ENCODE measurements at regions not wholly inside any gene's neighbourhood (a gene's known extent, or its start where the extent isn't known, plus 50 kb on each side); places are given as distances from the start of the nearest gene placed in this dataset.

DNA sequence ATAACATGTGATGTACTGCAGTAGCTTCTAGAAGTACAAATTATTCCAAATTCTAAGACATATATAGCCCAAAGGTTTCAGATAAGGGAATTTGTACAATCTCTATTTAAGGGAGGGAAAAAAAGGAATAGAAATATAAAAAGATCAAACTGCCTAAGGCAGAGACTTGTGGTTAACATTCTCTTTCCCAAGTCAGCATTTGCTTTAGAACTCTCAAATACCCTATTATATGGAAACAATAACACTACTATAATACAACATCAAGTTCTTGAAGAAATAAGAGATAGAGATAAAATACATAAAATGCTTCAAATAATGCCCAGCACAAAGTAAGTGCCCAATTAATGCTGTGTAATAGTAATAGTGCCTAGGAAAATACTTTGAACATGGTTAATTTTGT is 123.1 kb downstream of the CRPPA start:
- Histone ChIP-seq H3K27me3 (no peaks in the 10 kb centered on the region), H3K4me2 (no peak overlapping the region), H3K4me3 (no peak overlapping the region), H3K9me3 (no peaks in the 10 kb centered on the region), H4K20me1 (no peaks in the 10 kb centered on the region), H3K27ac (no peak overlapping the region), H3K4me1 (no peaks in the 10 kb centered on the region), H3K36me3 (no peaks in the 10 kb centered on the region), H3K9ac (no peak overlapping the region)
- no peak for TF ChIP-seq Cebpa-rat (IDR thresholded peaks at IDR 0.05)

DNA sequence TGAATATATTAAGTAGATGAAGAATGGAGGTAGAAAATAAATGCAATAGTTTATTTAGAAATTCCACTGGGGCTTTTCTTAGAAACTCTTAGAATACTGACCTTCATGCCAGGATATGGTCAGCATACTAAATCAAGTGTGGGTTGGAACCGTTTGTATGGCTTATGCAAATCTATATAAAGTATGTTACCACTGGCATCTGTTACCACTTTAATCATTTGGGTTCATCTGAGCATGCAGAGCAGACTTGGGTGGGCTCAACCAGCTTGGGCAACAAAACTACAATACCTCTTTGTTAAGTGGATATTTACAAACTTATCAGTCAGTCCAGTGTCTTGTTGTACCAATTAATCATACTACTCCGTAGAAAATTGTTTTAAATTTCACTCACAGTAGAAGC is 125.8 kb downstream of the CRPPA start:
- no peaks in the 10 kb centered on the region for H3K4me1 ChIP-seq
- no peak overlapping the region for H3K4me3 ChIP-seq
- no peak overlapping the region for H3K4me2 ChIP-seq
- H3K36me3 ChIP-seq = no peaks in the 10 kb centered on the region
- no peaks in the 10 kb centered on the region for H4K20me1 ChIP-seq
- no peak overlapping the region for H3K27ac ChIP-seq
- no peaks in the 10 kb centered on the region for H3K9me3 ChIP-seq
- H3K27me3 ChIP-seq = no peaks in the 10 kb centered on the region
- no peak overlapping the region for H3K9ac ChIP-seq
- TF ChIP-seq Cebpa-rat (IDR thresholded peaks at IDR 0.05) = no peak

DNA sequence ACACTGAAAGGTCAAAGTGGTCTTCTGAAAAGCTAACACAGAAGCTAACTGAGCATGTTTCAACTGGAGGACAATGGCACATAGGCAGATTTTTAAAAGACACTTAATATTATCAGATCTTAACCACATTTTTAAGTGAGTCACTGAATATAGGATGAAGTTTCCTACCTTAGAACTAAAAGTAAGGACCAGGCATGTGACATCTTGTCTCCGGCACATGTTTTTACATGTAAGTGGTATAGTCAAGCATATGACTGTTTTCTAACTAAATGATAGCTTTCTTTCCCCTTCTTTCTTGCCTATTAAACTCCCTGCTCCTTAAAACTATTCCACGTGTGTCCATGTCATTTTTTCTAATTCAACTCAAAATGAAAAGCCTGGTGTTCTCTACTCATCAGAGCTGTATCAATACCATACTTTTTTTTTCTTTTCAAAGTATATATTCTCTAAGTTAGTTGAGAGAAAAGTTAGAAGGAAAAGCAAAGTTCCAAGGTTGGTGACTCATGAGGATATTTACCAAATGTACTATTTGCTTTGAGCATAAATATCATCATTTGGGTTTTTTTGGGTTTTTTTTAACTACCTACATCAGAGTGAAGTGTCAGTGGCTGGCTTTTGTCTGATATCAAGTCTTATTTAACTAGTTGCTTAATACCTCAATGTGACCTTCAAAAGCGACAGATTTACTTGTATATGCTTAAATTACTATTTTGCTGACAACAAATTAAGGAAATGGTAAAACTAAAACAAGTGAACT is 127.5 kb downstream of the CRPPA start:
- H3K9me3 ChIP-seq = no peaks in the 10 kb centered on the region
- H3K27ac ChIP-seq = no peak overlapping the region
- no peak overlapping the region for H3K4me2 ChIP-seq
- TF ChIP-seq Cebpa-rat (IDR thresholded peaks at IDR 0.05) = no peak
- H3K9ac ChIP-seq = no peak overlapping the region
- H4K20me1 ChIP-seq = no peaks in the 10 kb centered on the region
- no peaks in the 10 kb centered on the region for H3K4me1 ChIP-seq
- H3K4me3 ChIP-seq = no peak overlapping the region
- H3K27me3 ChIP-seq = no peaks in the 10 kb centered on the region
- H3K36me3 ChIP-seq = no peaks in the 10 kb centered on the region

DNA sequence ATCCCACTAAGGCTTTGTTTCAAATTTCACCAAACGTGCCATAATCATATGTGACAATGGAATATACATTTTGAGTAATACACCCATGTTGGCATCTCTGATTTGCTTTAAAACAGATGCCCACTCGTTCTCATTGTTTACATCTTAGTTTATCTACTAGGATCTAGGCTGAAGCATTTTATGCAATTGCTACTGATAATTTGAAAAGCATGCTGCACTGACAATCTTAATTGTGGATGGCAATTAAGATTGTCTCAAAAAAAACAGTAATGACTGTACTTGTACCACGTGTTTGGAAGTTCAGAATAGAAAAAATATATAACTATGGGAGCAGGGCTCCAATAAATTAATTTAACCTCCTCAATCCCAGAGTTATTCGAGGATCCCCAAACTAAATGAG is 136.8 kb downstream of the CRPPA start:
- Histone ChIP-seq H3K36me3 (no peaks in the 10 kb centered on the region), H3K27ac (no peak overlapping the region), H4K20me1 (no peaks in the 10 kb centered on the region), H3K4me2 (no peak overlapping the region), H3K4me3 (no peak overlapping the region), H3K9me3 (no peaks in the 10 kb centered on the region), H3K9ac (no peak overlapping the region), H3K27me3 (no peaks in the 10 kb centered on the region), H3K4me1 (no peaks in the 10 kb centered on the region)
- no peak for TF ChIP-seq Cebpa-rat (IDR thresholded peaks at IDR 0.05)

DNA sequence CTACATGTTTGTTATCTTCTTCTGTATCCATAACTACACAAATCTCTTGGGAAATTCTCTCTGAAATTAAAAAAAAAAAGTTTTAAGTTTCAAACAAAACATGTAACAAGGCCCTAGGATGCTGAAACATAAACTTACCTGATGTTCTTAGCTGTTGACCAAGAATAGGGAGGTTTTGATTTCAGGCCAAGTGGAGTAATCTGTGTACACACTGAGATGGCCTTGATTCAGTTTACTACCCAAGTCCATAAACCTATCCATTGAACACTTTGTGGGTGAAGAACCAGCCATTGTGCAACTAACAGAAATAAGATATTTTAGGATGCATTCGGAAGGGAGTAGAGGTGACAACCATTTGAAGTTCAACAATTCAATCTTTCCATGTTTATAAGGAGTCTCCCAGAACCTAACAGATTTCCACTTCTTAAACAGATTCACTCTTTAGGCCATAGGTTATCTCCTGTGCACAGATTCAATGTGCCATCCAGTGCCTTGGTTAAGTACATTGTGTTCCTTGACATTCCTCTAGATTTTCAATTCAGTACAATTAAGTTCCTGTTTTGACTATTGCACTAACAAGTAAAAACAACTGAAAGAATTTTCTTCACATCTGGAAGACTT is 143.1 kb downstream of the CRPPA start:
- Histone ChIP-seq H3K27me3 (no peaks in the 10 kb centered on the region), H3K4me3 (no peak overlapping the region), H3K36me3 (no peaks in the 10 kb centered on the region), H4K20me1 (no peaks in the 10 kb centered on the region), H3K27ac (no peak overlapping the region), H3K9ac (no peak overlapping the region), H3K9me3 (no peaks in the 10 kb centered on the region), H3K4me2 (no peak overlapping the region), H3K4me1 (no peaks in the 10 kb centered on the region)
- no peak for TF ChIP-seq Cebpa-rat (IDR thresholded peaks at IDR 0.05)

DNA sequence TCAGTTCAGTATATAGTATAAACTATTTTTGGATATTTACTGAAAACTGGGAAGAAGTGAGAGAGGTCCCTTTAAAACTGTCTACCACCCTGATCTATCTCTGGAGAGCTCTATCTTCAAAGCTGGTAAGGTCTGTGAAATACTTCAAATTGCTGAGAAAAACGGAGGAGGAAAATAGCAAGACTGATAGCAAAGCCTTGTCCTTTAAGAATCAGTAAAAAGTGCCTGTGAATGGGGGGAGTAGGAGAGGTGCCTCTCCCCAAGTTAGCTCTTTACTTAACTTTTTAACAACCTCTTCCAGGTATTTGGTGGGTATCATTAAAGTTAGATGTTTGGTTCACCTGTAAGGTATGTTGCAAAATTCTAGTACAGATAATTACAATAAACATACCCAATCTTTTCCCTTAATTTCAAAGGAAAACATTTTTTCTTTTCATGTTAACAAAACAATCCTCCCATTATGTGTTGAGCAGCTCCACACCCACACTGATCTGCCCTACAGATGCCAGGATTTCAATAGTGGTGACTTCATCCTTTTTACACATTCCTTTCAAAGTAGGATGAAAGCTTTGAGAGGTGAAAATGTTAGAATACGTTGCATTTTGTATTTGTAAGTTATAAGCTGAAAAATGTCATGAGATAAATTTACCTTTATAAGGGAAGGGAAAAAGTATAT is 149.2 kb downstream of the CRPPA start:
- no peaks in the 10 kb centered on the region for H3K36me3 ChIP-seq
- no peak overlapping the region for H3K4me3 ChIP-seq
- no peak overlapping the region for H3K9ac ChIP-seq
- no peaks in the 10 kb centered on the region for H3K4me1 ChIP-seq
- no peak overlapping the region for H3K4me2 ChIP-seq
- no peak overlapping the region for H3K27ac ChIP-seq
- no peak for TF ChIP-seq Cebpa-rat (IDR thresholded peaks at IDR 0.05)
- H3K27me3 ChIP-seq = no peaks in the 10 kb centered on the region
- no peaks in the 10 kb centered on the region for H3K9me3 ChIP-seq
- no peaks in the 10 kb centered on the region for H4K20me1 ChIP-seq

DNA sequence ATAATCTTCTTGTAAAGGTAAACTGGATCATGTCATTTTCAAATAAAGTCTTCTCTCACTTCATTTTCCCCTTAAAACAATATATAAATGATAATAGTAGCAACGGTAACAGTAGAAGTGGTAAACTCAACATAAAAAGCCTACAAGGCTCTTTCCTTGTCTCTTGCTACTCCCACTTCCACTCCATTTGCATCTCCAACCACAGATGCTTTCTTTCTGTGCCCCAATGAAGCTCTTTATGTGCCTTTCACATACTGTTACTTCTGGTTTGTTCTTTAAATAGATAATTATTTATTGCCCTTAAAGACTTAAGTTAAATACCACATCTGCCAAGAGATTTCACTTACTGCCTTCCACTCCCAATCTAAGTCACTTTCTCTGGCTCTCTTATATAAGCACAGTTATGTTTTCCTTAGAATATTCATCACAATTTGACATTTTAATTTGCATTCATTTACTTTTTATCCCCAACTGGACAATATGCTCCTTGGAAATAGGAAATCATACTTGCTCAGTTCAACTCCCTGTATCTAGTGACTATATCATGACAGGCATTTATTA is 149.9 kb downstream of the CRPPA start:
- Histone ChIP-seq H3K9ac (no peak overlapping the region), H3K9me3 (no peaks in the 10 kb centered on the region), H3K27me3 (no peaks in the 10 kb centered on the region), H4K20me1 (no peaks in the 10 kb centered on the region), H3K4me3 (no peak overlapping the region), H3K27ac (no peak overlapping the region), H3K36me3 (no peaks in the 10 kb centered on the region), H3K4me1 (no peaks in the 10 kb centered on the region), H3K4me2 (no peak overlapping the region)
- TF ChIP-seq Cebpa-rat (IDR thresholded peaks at IDR 0.05) = no peak

DNA sequence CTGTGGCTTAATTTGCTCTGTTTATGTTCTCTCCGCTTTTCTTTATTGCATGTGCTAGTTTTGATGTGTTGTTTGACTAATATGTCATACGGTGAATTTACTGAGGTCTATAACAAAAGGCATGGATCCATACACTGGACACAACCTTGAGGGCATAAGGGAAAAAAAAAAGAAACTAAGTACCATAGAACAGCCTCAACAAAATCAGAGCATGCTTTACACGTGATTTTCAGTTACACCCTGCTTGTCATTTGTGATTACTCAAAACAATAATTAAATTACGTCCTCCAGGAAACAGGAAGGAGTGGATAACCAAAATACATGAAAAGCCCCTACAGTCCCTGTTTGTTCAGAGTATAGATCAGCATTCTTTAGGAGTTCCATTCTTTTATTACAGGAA is 150.5 kb downstream of the CRPPA start:
- Histone ChIP-seq H3K9ac (no peak overlapping the region), H3K27ac (no peak overlapping the region), H3K27me3 (no peaks in the 10 kb centered on the region), H3K4me2 (no peak overlapping the region), H3K36me3 (no peaks in the 10 kb centered on the region), H3K4me3 (no peak overlapping the region), H3K4me1 (no peaks in the 10 kb centered on the region), H3K9me3 (no peaks in the 10 kb centered on the region), H4K20me1 (no peaks in the 10 kb centered on the region)
- no peak for TF ChIP-seq Cebpa-rat (IDR thresholded peaks at IDR 0.05)

DNA sequence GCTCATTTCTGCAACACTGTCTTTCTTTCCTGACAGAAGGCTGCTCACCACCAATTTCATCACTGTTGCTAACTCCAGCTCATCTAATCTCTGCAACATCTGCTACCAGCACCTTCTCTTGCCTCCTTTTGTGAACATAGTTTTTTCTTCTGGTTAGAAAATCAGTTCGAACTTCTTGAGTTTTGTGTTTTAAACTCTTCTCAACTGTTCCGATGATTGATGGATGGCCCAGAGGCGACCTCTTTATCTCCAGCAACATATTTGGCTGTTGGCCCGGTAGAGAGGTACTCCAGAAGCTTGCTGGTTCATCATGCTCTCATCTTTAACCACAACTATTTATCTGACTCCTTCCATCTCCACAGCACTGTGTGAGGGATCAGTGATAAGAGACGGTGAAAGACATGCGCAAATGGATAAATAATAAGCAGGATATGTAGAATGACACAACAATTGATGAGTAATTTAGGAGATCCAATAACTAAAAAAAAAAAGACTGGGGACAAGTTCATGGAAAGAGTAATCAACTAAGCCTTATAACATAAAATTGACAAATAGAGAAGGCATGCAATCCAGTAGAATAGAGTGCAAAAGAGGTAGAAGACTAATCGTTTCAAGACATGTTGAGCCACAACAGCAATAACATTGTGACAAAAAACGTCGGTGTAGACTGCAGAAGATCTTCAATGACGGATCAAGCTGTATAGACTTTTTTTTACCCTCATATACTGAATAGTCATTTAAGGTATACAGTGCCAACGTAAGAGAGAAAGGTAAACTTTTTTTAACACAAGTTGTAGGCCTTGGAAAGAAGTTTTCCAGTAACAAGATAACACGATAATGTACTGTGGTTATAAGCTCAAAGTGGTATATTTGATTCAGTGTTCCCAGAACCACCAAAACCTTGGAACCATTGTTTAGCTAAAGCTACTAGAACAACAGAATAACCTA is 152.2 kb downstream of the CRPPA start:
- Histone ChIP-seq H3K4me2 (no peak overlapping the region), H4K20me1 (no peaks in the 10 kb centered on the region), H3K27ac (no peak overlapping the region), H3K4me3 (no peak overlapping the region), H3K9ac (no peak overlapping the region), H3K4me1 (no peaks in the 10 kb centered on the region), H3K9me3 (no peaks in the 10 kb centered on the region), H3K36me3 (no peaks in the 10 kb centered on the region), H3K27me3 (no peaks in the 10 kb centered on the region; the same call in 1 of the 2 replicates)
- TF ChIP-seq Cebpa-rat (IDR thresholded peaks at IDR 0.05) = no peak
